H1 (cell line): ENCODE measurements at regions not wholly inside any gene's neighbourhood (a gene's known extent, or its start where the extent isn't known, plus 50 kb on each side); places are given as distances from the start of the nearest gene placed in this dataset.

Experiments
- CTCF ChIP-seq, 3 experiments: IDR thresholded peaks; 1 replicate in 2 of 3; 2 replicates in 1 of 3; pipeline versions ENCODE4 v1.5.1 to v1.6.1; 2011; ENCODE audit warnings: low read length in 3 of 3, mild to moderate bottlenecking in 3 of 3, inconsistent platforms in 2 of 3, low read depth in 1 of 3, moderate library complexity in 1 of 3; ENCODE audit not compliant: insufficient read depth in 1 of 3; ENCODE audit errors: control extremely low read depth in 1 of 3
- EZH2 ChIP-seq: fragments of 200-600 bp; sonication (generic); IDR thresholded peaks from 2 replicates; pipeline ENCODE4 v1.7.1; 2012; ENCODE audit warnings: low read depth, mild to moderate bottlenecking, moderate library complexity, low read length, inconsistent platforms; ENCODE audit not compliant: severe bottlenecking
- MAFK ChIP-seq: IDR thresholded peaks from 2 replicates; pipeline ENCODE4 v1.6.1; 2012; ENCODE audit warnings: low read depth, mild to moderate bottlenecking, improper control_type of control experiment, low read length
- POLR2A ChIP-seq, 2 experiments: IDR thresholded peaks; 1 replicate in 1 of 2; 2 replicates in 1 of 2; pipeline ENCODE4 v1.6.1; 2011; ENCODE audit warnings: low read depth in 2 of 2, low read length in 2 of 2, mild to moderate bottlenecking in 2 of 2; ENCODE audit errors: control extremely low read depth in 1 of 2
- POLR2AphosphoS5 ChIP-seq: IDR thresholded peaks from 2 replicates; pipeline ENCODE4 v1.6.1; 2011; ENCODE audit warnings: low read depth, low read length
- RAD21 ChIP-seq, 2 experiments: IDR thresholded peaks in 1 of 2; conservative IDR thresholded peaks in 1 of 2; 2 replicates each; pipeline ENCODE4 v1.6.1; 2011; ENCODE audit warnings: low read depth in 2 of 2, low read length in 2 of 2, improper control_type of control experiment in 1 of 2, inconsistent platforms in 1 of 2, mild to moderate bottlenecking in 1 of 2, moderate library complexity in 1 of 2
- USF2 ChIP-seq: IDR thresholded peaks from 2 replicates; pipeline ENCODE4 v1.6.1; 2011; ENCODE audit warnings: low read length, improper control_type of control experiment

GRCh38 chr12:46926526-46926925 lies 100.7 kb upstream of the SLC38A4 start:
- no peak for TF ChIP-seq CTCF (IDR thresholded peaks at IDR 0.05; ENCODE audit: control extremely low read depth in 1 of 3, insufficient read depth in 1 of 3, low read depth in 1 of 3, low read length in 3 of 3)
- TF ChIP-seq POLR2A (IDR thresholded peaks at IDR 0.05; ENCODE audit: control extremely low read depth in 1 of 2, low read depth in 2 of 2, low read length in 2 of 2), result no peak
- no peak for TF ChIP-seq EZH2
- no peak for TF ChIP-seq POLR2AphosphoS5
- TF ChIP-seq USF2, result no peak
- TF ChIP-seq RAD21 (IDR thresholded peaks at IDR 0.05 in 1 of 2, conservative IDR thresholded peaks at IDR 0.05 in 1 of 2; ENCODE audit: low read depth in 2 of 2, low read length in 2 of 2), result no peak
- TF ChIP-seq MAFK, result no peak
